Vagina (tissue), 2 donors: ENCODE measurements at regions not wholly inside any gene's neighbourhood (a gene's known extent, or its start where the extent isn't known, plus 50 kb on each side); places are given as distances from the start of the nearest gene placed in this dataset.

ENCODE experiments used
- CTCF ChIP-seq, 3 experiments: fragments of 450-650 bp in 2 of 3; fragments of 200-600 bp in 1 of 3; sonication (generic) in 1 of 3; IDR thresholded peaks; one replicate each; pipeline ENCODE4 v1.5.1; 2017 to 2019; ENCODE audit warnings: antibody characterized with exemption in 3 of 3, mild to moderate bottlenecking in 2 of 3, moderate library complexity in 2 of 3
- POLR2A ChIP-seq, 2 donors: fragments of 450-650 bp; IDR thresholded peaks; one replicate each; pipeline ENCODE4 v1.6.1; 2017; ENCODE audit warnings: antibody characterized with exemption in 2 of 2, mild to moderate bottlenecking in 2 of 2, moderate library complexity in 2 of 2
- POLR2AphosphoS5 ChIP-seq, 2 donors: sonication (generic); formaldehyde crosslinking; IDR thresholded peaks; one replicate each; pipeline ENCODE4 v1.9.0; 2017; ENCODE audit warnings: antibody characterized with exemption in 2 of 2, mild to moderate bottlenecking in 2 of 2, low read depth in 1 of 2; ENCODE audit not compliant: insufficient read depth in 1 of 2

GRCh38 chr9:109551651-109552050 is 53.5 kb upstream of the PTPN3 start:
- TF ChIP-seq CTCF (IDR thresholded peaks at IDR 0.05) (no peak), POLR2AphosphoS5 (IDR thresholded peaks at IDR 0.05; ENCODE audit: insufficient read depth in 1 of 2, low read depth in 1 of 2) (no peak), POLR2A (IDR thresholded peaks at IDR 0.05) (no peak)
